Heart right ventricle (tissue), 16 donors: ENCODE measurements at regions not wholly inside any gene's neighbourhood (a gene's known extent, or its start where the extent isn't known, plus 50 kb on each side); places are given as distances from the start of the nearest gene placed in this dataset.

Experiments used
- ATAC-seq, 8 donors: fragments of 200-7000 bp; cut with Tn5 transposase; one replicate each; pipeline ENCODE4 v1.9.1; 2020; ENCODE audit warnings: mild to moderate bottlenecking in 8 of 8, moderate library complexity in 8 of 8, moderate number of reproducible peaks in 1 of 8
- DNase-seq, 2 donors: peaks; one replicate each; pipeline ENCODE4 v3.0.0-alpha.2; 2020
- H3K27ac ChIP-seq, 10 donors: fragments of 200-600 bp; sonication (generic) in 2 of 10; one replicate each; pipeline versions ENCODE4 v1.5.0 to v1.8.0; 2020 to 2022; ENCODE audit warnings: mild to moderate bottlenecking in 3 of 10
- H3K27me3 ChIP-seq, 7 donors: fragments of 200-600 bp; one replicate each; pipeline ENCODE4 v1.8.0; 2021 to 2022; ENCODE audit warnings: mild to moderate bottlenecking in 2 of 7
- H3K36me3 ChIP-seq, 9 donors: fragments of 200-600 bp; sonication (generic) in 1 of 9; one replicate each; pipeline versions ENCODE4 v1.5.0 to v1.8.0; 2020 to 2022; ENCODE audit warnings: mild to moderate bottlenecking in 2 of 9
- H3K4me1 ChIP-seq, 9 donors: fragments of 200-600 bp; sonication (generic) in 1 of 9; one replicate each; pipeline versions ENCODE4 v1.5.0 to v1.8.0; 2020 to 2022; ENCODE audit warnings: mild to moderate bottlenecking in 4 of 9
- H3K4me3 ChIP-seq, 10 donors: fragments of 200-600 bp; sonication (generic) in 2 of 10; one replicate each; pipeline versions ENCODE4 v1.5.0 to v1.8.0; 2020 to 2022; ENCODE audit warnings: mild to moderate bottlenecking in 7 of 10, moderate library complexity in 2 of 10
- H3K9me3 ChIP-seq, 11 donors: fragments of 200-600 bp in 10 of 11; sonication (generic) in 2 of 11; one replicate each; pipeline versions ENCODE4 v1.5.0 to v1.8.0; 2013 to 2022; ENCODE audit warnings: mild to moderate bottlenecking in 2 of 11, control low read depth in 1 of 11, moderate library complexity in 1 of 11
- WGBS, 2 donors: extraction: QIAGEN DNeasy Blood & Tissue Kit; methylation state at CpG; one replicate each; pipeline ENCODE4 v1.1.7; 2013; ENCODE audit warnings: inconsistent platforms in 1 of 2; 5-methylcytosine and 5-hydroxymethylcytosine counted together
- intact Hi-C, 10 donors: fragments of 100-400 bp; cut with DNase I; formaldehyde crosslinking; loops; one replicate each; pipeline versions ENCODE4 v1.11.1 to v1.14.2; 2022
- TF ChIP-seq, protein P1 (sequence below), 9 donors: fragments of 200-600 bp; sonication (generic) in 2 of 9; IDR thresholded peaks; one replicate each; pipeline versions ENCODE4 v1.5.0 to v1.8.0; 2021 to 2022; ENCODE audit warnings: antibody characterized with exemption in 9 of 9, mild to moderate bottlenecking in 5 of 9, moderate library complexity in 1 of 9
- donor health status: Arrhythmogenic right ventricular cardiomyopathy.
- donor health status: ischemic (EF 13 %, LVEDD 7.1; RV severe dilation, severe dysfunction).
- donor health status: healthy with polysubstance abuse.
- donor health status: DM: no; HTN: yes; CAD: no.
- donor health status: DM: no; HTN: no; CAD: no.
- donor health status: ischemic (EF 25% LVEDD 6.9; RV normal size, moderate dysfunction).
- donor health status: ischemic (EF 25% LVEDD 5.7; RV mildly dilated, moderate dysfunction).
- donor health status: healthy.
- donor health status: DM: yes; HTN: yes; CAD: no.
- donor health status: Ischemic cardiomyopathy.
- donor health status: ischemic (EF 35%, LVEDD 5.7; RV mildly dilated, moderate dysfunction).
- donor health status: nonischemic (EF 11% LVEDD 7.7; RV severe dilation, severe dysfunction).
- donor health status: DM: yes; HTN: yes; CAD: no.
- donor health status: PGD.
- donor health status: ischemic (EF 29% LVEDD 5.4; RV normal size, mild dysfunction).
- donor health status: nonischemic (EF 23%, LVEDD 6.1; RV moderate dilation, normal function).

DNA sequence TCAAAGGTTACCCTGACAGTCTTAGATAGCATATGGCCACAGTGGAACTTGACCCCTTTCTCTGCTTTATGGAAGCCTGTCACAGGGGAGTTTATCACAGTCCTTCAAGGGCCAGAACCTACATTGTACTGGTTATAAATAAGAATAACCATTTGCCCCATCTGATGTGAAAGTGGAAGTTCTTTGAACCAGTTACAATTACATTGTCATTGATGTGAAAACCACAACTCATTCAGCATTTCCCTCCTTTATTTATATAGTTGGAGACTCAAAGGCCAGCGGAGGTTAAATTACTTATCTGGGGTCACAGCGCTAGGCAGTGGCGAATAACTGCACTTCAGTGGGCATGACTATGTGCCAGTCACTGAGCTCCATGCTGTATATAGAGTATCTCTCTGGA is 60.5 kb upstream of the TBC1D5 start:
- Histone ChIP-seq H3K9me3 (no peaks in the 10 kb centered on the region), H3K27me3 (no peaks in the 10 kb centered on the region), H3K4me1 (no peaks in the 10 kb centered on the region), H3K27ac (no peak overlapping the region), H3K36me3 (no peaks in the 10 kb centered on the region), H3K4me3 (no peak overlapping the region)
- DNase-seq = no peak
- TF ChIP-seq, protein P1, sequence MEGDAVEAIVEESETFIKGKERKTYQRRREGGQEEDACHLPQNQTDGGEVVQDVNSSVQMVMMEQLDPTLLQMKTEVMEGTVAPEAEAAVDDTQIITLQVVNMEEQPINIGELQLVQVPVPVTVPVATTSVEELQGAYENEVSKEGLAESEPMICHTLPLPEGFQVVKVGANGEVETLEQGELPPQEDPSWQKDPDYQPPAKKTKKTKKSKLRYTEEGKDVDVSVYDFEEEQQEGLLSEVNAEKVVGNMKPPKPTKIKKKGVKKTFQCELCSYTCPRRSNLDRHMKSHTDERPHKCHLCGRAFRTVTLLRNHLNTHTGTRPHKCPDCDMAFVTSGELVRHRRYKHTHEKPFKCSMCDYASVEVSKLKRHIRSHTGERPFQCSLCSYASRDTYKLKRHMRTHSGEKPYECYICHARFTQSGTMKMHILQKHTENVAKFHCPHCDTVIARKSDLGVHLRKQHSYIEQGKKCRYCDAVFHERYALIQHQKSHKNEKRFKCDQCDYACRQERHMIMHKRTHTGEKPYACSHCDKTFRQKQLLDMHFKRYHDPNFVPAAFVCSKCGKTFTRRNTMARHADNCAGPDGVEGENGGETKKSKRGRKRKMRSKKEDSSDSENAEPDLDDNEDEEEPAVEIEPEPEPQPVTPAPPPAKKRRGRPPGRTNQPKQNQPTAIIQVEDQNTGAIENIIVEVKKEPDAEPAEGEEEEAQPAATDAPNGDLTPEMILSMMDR (IDR thresholded peaks at IDR 0.05) = no peak
- ATAC-seq = no peak
- intact Hi-C loops = no loop called here
- 56 to 82% methylated on average over 3 of the region's 3 CpGs for WGBS, 2 donors

DNA sequence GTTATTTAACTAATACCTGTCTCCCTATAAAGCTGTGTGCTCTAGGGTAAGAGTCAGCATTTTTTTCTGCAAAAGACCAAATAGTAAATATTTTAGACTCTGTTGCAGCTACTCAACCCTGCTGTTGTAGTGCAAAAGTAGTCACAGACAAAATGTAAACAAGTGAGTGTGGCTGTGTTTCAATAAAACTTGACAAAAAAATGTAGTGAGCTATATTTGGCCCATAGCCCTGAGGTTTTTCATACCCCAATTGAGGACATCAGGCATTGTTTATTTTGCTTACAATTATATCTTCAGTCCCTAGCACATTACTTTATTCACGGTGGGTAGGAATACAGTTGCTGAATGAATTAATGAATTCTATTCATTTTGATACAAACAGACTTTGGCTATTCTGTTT is 58.7 kb upstream of the TBC1D5 start:
- no peak overlapping the region for H3K4me3 ChIP-seq
- no peak overlapping the region for H3K27ac ChIP-seq
- no peak for ATAC-seq
- DNase-seq = no peak
- intact Hi-C loops = no loop called here
- no peaks in the 10 kb centered on the region for H3K9me3 ChIP-seq
- H3K27me3 ChIP-seq = no peaks in the 10 kb centered on the region
- no peaks in the 10 kb centered on the region for H3K4me1 ChIP-seq
- 67 to 76% methylated on average over 1 of the region's 1 CpG for WGBS, 2 donors
- TF ChIP-seq, protein P1 (IDR thresholded peaks at IDR 0.05) = no peak
- no peaks in the 10 kb centered on the region for H3K36me3 ChIP-seq

DNA sequence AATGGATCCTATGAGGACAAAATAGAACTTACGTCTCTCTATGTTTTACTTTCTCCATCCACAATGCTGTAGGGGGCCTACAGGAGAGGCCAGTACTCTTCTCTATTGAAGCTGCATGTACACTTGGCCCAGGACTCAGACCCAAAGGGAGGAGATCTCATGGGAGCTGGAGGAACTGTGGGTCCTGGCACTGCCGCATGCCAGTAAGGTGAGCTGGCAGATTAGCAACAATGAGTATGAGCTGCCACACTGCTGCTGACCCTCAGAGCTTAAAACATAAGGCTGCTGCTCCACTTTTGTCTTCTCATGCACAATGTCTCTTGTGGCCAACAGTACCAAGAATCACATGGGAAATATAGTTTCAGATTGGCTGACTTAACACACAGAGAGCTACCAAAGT is 57.8 kb upstream of the TBC1D5 start:
- Histone ChIP-seq H3K4me3 (no peak overlapping the region), H3K4me1 (no peaks in the 10 kb centered on the region), H3K9me3 (no peaks in the 10 kb centered on the region), H3K36me3 (no peaks in the 10 kb centered on the region), H3K27ac (no peak overlapping the region), H3K27me3 (no peaks in the 10 kb centered on the region)
- TF ChIP-seq, protein P1 (IDR thresholded peaks at IDR 0.05) = no peak
- DNase-seq = no peak
- intact Hi-C loops = no loop called here
- WGBS, 2 donors = 97 to 99% methylated on average over 2 of the region's 2 CpGs
- ATAC-seq = no peak

DNA sequence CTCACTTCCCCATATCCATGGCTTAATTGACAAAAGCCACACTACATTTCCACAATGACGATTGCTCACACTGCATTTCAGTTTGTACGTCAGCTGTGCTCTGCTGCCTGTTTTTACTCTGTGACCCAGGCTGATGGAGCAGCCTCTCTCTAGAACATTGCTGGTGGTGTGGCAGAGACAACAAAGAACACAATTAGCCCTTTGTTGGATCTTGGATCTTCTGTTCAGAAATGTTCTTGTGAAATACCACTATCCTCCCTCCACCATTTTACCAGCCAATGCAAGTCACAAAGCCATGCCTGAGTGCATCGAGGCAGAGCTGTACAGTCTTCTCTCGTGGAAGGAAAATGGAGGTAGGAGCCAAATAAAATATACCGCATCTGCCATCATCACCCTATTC is 56.9 kb upstream of the TBC1D5 start:
- Histone ChIP-seq H3K9me3 (no peaks in the 10 kb centered on the region), H3K27me3 (no peaks in the 10 kb centered on the region), H3K27ac (no peak overlapping the region), H3K4me3 (no peak overlapping the region), H3K4me1 (no peaks in the 10 kb centered on the region), H3K36me3 (no peaks in the 10 kb centered on the region)
- ATAC-seq = no peak
- no peak for DNase-seq
- intact Hi-C loops = no loop called here
- 88 to 92% methylated on average over 5 of the region's 5 CpGs for WGBS, 2 donors
- TF ChIP-seq, protein P1 (IDR thresholded peaks at IDR 0.05) = no peak

DNA sequence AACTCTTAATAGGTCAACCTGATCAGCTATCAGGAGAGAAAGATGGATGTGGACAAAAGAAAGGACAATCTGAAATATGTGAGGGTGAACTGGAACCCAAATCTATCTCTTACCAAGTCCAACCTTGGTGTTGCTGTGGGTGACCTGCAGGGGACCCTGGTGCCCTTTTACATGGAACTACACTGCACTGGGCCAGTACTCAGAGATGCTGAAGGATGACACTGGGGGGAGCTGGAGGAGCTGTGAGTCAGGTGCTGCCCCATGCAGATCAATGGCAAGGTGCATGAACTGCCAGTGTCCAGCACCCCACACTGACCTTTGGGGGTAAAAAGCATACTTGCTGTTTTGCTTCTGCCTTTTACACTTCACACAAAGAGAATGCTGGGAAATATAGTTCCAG is 55.6 kb upstream of the TBC1D5 start:
- ATAC-seq = no peak
- Histone ChIP-seq H3K36me3 (no peaks in the 10 kb centered on the region), H3K4me3 (no peak overlapping the region), H3K27me3 (no peaks in the 10 kb centered on the region), H3K27ac (no peak overlapping the region), H3K9me3 (peaks cover 0 to 3% (median 0%) of the 10 kb centered on the region in 11 donors), H3K4me1 (no peaks in the 10 kb centered on the region)
- DNase-seq = no peak
- TF ChIP-seq, protein P1 (IDR thresholded peaks at IDR 0.05) = no peak
- intact Hi-C loops = no loop called here
